Astrocyte of the cerebellum (primary cell): ENCODE measurements at regions not wholly inside any gene's neighbourhood (a gene's known extent, or its start where the extent isn't known, plus 50 kb on each side); places are given as distances from the start of the nearest gene placed in this dataset.
A peak's percentile ranks its signal among the peaks of the same experiment; 100 is the strongest.

Experiments
- DNase-seq: peaks from one replicate; pipeline ENCODE4 v3.0.0-alpha.2; 2011; ENCODE audit warnings: low read depth
- H3K4me3 ChIP-seq: 2 replicates; pipeline ENCODE4 v1.5.1; 2011; ENCODE audit warnings: mild to moderate bottlenecking, low read depth, low read length, moderate library complexity
- in situ Hi-C: cut with HindIII; loops from 2 replicates; pipeline ENCODE4 v1.10.0; 2017; ENCODE audit warnings: low sequenced_read_pairs
- TF ChIP-seq, protein P1 (sequence below): IDR thresholded peaks from 2 replicates; pipeline ENCODE4 v1.5.1; 2012; ENCODE audit warnings: low read length, low read depth, moderate library complexity, mild to moderate bottlenecking; ENCODE audit errors: missing control alignments

- in situ Hi-C loops = no loop called here
- TF ChIP-seq, protein P1, sequence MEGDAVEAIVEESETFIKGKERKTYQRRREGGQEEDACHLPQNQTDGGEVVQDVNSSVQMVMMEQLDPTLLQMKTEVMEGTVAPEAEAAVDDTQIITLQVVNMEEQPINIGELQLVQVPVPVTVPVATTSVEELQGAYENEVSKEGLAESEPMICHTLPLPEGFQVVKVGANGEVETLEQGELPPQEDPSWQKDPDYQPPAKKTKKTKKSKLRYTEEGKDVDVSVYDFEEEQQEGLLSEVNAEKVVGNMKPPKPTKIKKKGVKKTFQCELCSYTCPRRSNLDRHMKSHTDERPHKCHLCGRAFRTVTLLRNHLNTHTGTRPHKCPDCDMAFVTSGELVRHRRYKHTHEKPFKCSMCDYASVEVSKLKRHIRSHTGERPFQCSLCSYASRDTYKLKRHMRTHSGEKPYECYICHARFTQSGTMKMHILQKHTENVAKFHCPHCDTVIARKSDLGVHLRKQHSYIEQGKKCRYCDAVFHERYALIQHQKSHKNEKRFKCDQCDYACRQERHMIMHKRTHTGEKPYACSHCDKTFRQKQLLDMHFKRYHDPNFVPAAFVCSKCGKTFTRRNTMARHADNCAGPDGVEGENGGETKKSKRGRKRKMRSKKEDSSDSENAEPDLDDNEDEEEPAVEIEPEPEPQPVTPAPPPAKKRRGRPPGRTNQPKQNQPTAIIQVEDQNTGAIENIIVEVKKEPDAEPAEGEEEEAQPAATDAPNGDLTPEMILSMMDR = no peak
- DNase-seq = no peak
- H3K4me3 ChIP-seq = no peak overlapping the region
Observed at GRCh38 chr1:69455718-69456117, 112.0 kb upstream of the LRRC7 start.

GRCh38 chr1:69459244-69459643, 108.5 kb upstream of the LRRC7 start:
- in situ Hi-C loops = no loop called here
- DNase-seq = no peak
- H3K4me3 ChIP-seq = no peak overlapping the region
- TF ChIP-seq, protein P1 = no peak

DNA sequence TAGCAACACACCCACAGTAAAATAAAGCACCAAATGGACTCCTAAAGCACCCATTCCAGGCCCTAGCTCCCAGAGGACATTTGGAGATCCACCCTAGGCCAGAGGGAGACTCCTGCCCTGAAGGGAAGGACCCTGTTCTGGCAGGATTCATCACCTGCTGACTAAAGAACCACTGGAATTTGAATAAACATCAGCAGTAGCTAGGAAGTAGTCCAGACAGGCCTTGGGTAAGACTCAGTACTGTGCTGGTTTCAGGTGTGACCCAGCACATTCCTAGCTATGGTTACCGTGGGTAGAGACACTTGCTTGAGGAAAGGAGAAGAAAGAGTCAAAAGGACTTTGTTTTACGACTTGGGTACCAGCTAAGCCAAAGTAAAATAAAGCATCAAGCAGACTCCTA, 92.7 kb upstream of the LRRC7 start:
- TF ChIP-seq, protein P1 = no peak
- no peak for DNase-seq
- H3K4me3 ChIP-seq = no peak overlapping the region
- in situ Hi-C loops = no loop called here

GRCh38 chr1:69479734-69480133, 88.0 kb upstream of the LRRC7 start:
- DNase-seq = no peak
- in situ Hi-C loops = no loop called here
- TF ChIP-seq, protein P1 = no peak
- no peak overlapping the region for H3K4me3 ChIP-seq

- H3K4me3 ChIP-seq = no peak overlapping the region
- no peak for DNase-seq
- TF ChIP-seq, protein P1 = no peak
- in situ Hi-C loops = no loop called here
Observed at GRCh38 chr1:69483246-69483645, 84.5 kb upstream of the LRRC7 start.

DNA sequence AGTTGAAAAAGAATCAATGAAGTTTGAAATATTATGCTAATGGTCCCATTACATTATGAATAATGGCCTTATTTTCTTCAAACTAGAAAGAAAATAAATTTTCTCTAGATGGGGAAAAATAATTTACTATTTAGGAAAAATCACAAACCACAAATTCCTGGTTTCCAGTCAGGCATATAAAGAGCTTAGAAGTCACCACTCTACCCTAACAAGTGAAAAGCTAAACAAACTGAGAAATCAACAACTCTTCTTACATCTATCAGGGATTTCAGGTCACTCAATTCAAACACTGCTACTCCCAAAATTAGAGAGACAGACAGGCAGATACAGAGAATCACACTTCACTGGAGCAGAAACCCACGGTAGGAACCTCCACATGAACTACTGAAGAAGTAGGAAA, 82.1 kb upstream of the LRRC7 start:
- in situ Hi-C loops = no loop called here
- H3K4me3 ChIP-seq = no peak overlapping the region
- peak; percentile 36 for DNase-seq
- TF ChIP-seq, protein P1 = no peak

DNA sequence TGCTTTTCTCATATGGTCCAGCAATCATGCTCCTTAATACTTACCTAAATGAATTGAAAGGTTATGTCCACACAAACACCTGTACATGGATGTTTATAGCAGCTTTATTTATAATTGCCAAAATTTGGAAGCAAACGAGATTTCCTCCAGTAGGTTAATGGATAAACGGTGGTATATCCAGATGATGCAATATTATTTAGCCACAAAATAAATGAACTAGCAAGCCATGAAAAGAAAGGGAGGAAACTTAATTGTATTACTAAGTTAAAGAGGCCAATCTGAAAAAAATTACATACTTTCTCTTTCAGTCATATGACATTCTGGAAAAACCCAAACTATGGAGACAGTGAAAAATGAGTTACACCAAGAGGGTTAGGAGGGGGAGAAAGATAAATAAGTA, 76.3 kb upstream of the LRRC7 start:
- no peak overlapping the region for H3K4me3 ChIP-seq
- no peak for DNase-seq
- TF ChIP-seq, protein P1 = no peak

More for the DNA sequence above, 76.3 kb upstream of the LRRC7 start:
- in situ Hi-C loops = no loop called here
